ENCODE measurements at regions not wholly inside any gene's neighbourhood (a gene's known extent, or its start where the extent isn't known, plus 50 kb on each side); places are given as distances from the start of the nearest gene placed in this dataset.

- no peak for TF ChIP-seq CTCF (IDR thresholded peaks at IDR 0.05; ENCODE audit: low read length, missing control alignments)
- no peak overlapping the region for H3K4me3 ChIP-seq (replicated peaks; ENCODE audit: low read depth, low read length)
- DNase-seq (ENCODE audit: low read depth) = no peak
Observed at GRCh38 chr11:79919350-79919749, 478.5 kb upstream of the TENM4 start.

DNA sequence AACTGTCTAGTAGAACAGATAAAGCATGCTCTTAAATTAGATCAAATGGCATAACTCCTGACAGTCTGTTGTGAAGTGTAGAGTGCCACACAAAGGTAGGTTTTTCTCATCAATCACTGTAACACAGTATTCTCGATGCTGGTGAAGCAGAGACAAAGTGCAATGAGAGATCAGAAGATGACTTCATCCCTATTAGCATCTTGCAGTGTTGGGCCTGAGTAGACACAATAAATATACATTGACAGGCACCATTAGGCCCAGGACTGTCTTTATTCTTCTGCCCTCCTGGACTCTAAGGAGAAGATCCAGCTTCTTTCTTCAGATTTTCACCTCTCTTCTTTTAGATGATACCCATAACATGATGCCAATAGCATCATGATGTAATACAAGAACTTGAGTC is 478.0 kb upstream of the TENM4 start:
- no peak for DNase-seq (ENCODE audit: low read depth)
- no peak for TF ChIP-seq CTCF (IDR thresholded peaks at IDR 0.05; ENCODE audit: low read length, missing control alignments)
- H3K4me3 ChIP-seq (replicated peaks; ENCODE audit: low read depth, low read length) = no peak overlapping the region

DNA sequence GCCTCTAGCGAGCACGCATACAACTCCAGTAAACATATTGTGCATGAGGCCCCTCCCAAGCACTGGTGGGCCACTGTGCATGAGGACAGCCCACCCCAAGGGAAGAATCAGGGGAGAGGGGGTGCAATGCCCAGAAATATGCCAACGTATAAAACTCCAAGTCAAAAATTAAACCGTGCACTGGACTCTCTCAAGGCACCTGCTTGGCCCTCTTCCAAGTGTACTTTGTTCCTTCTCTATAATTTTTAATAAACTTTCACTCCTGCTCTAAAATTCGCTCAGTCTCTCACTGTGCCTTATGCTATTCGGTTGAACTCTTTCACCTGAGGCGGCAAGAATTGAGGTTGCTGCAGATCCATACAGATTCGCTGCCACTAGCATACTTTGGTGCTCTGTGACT is 465.3 kb upstream of the TENM4 start:
- H3K4me3 ChIP-seq (replicated peaks; ENCODE audit: low read depth, low read length) = no peak overlapping the region
- no peak for TF ChIP-seq CTCF (IDR thresholded peaks at IDR 0.05; ENCODE audit: low read length, missing control alignments)
- no peak for DNase-seq (ENCODE audit: low read depth)

DNA sequence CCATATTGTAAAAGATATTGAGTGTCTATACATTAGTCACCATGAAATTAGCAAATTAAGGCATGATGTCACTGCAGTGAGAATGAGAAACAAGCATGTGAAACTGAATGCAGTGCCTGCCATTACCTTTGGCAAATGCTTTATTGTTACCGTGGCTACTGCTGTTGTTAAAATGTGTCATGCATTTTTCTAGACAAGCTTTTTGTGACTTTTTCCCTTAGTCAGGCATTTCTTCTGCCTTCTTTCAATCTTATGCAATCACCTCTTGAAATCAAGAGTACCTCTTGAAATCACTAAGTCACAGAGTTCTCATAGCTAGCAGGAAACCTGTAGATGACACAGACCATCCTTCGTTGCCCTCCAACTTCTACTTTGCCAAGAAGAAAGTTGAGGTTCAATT is 461.7 kb upstream of the TENM4 start:
- DNase-seq (ENCODE audit: low read depth) = no peak
- no peak for TF ChIP-seq CTCF (IDR thresholded peaks at IDR 0.05; ENCODE audit: low read length, missing control alignments)

GRCh38 chr11:79897896-79898295 is 457.1 kb upstream of the TENM4 start:
- DNase-seq (ENCODE audit: low read depth) = no peak
- no peak overlapping the region for H3K4me3 ChIP-seq (replicated peaks; ENCODE audit: low read depth, low read length)
- no peak for TF ChIP-seq CTCF (IDR thresholded peaks at IDR 0.05; ENCODE audit: low read length, missing control alignments)

More for the DNA sequence above, 461.7 kb upstream of the TENM4 start:
- no peak overlapping the region for H3K4me3 ChIP-seq (replicated peaks; ENCODE audit: low read depth, low read length)

- no peak for DNase-seq (ENCODE audit: low read depth)
- TF ChIP-seq CTCF (IDR thresholded peaks at IDR 0.05; ENCODE audit: low read length, missing control alignments) = no peak
- no peak overlapping the region for H3K4me3 ChIP-seq (replicated peaks; ENCODE audit: low read depth, low read length)
Observed at GRCh38 chr11:79896258-79896657, 455.4 kb upstream of the TENM4 start.

GRCh38 chr11:79894111-79894510 is 453.3 kb upstream of the TENM4 start:
- H3K4me3 ChIP-seq (replicated peaks; ENCODE audit: low read depth, low read length) = no peak overlapping the region
- DNase-seq (ENCODE audit: low read depth) = no peak
- TF ChIP-seq CTCF (IDR thresholded peaks at IDR 0.05; ENCODE audit: low read length, missing control alignments) = no peak
